H9 (cell line): ENCODE measurements at regions not wholly inside any gene's neighbourhood (a gene's known extent, or its start where the extent isn't known, plus 50 kb on each side); places are given as distances from the start of the nearest gene placed in this dataset.

Experiments
- DNase-seq: peaks from one replicate; pipeline ENCODE4 v3.0.0-alpha.2; 2017
- H2AFZ ChIP-seq: one replicate; pipeline ENCODE4 v1.6.1; 2013; ENCODE audit warnings: mild to moderate bottlenecking, low read length, control low read depth, moderate library complexity
- H2AK5ac ChIP-seq: 2 replicates; pipeline ENCODE4 v1.6.1; 2013; ENCODE audit warnings: low read length, control low read depth, mixed read lengths; ENCODE audit not compliant: insufficient read length
- H2BK120ac ChIP-seq: one replicate; pipeline ENCODE4 v1.6.1; 2013; ENCODE audit warnings: low read depth, mild to moderate bottlenecking, low read length, control low read depth, inconsistent platforms; ENCODE audit not compliant: poor library complexity, severe bottlenecking
- H2BK12ac ChIP-seq: 2 replicates; pipeline ENCODE4 v1.6.1; 2013; ENCODE audit warnings: low read length, control low read depth, mixed read lengths, low read depth; ENCODE audit not compliant: insufficient read length
- H2BK15ac ChIP-seq: 2 replicates; pipeline ENCODE4 v1.6.1; 2013; ENCODE audit warnings: low read depth, low read length, control low read depth
- H2BK20ac ChIP-seq: one replicate; pipeline ENCODE4 v1.6.1; 2013; ENCODE audit warnings: low read depth, mild to moderate bottlenecking, low read length, control low read depth, inconsistent platforms; ENCODE audit not compliant: poor library complexity, severe bottlenecking
- H2BK5ac ChIP-seq: 2 replicates; pipeline ENCODE4 v1.6.1; 2013; ENCODE audit warnings: low read length, control low read depth, mixed read lengths; ENCODE audit not compliant: insufficient read length
- H3K14ac ChIP-seq: 2 replicates; pipeline ENCODE4 v1.6.1; 2013; ENCODE audit warnings: low read length, control low read depth; ENCODE audit not compliant: insufficient read depth
- H3K18ac ChIP-seq: 2 replicates; pipeline ENCODE4 v1.6.1; 2013; ENCODE audit warnings: low read depth, mild to moderate bottlenecking, mixed read lengths, low read length, control low read depth; ENCODE audit not compliant: insufficient read length
- H3K23ac ChIP-seq: 2 replicates; pipeline ENCODE4 v1.6.1; 2013; ENCODE audit warnings: low read length, control low read depth, mixed read lengths, low read depth; ENCODE audit not compliant: insufficient read length
- H3K23me2 ChIP-seq: 2 replicates; pipeline ENCODE4 v1.6.1; 2013; ENCODE audit warnings: low read depth, mild to moderate bottlenecking, mixed read lengths, low read length, control low read depth; ENCODE audit not compliant: insufficient read length, poor library complexity, severe bottlenecking
- H3K27ac ChIP-seq: 2 replicates; pipeline ENCODE4 v1.5.1; 2013; ENCODE audit warnings: low read length, control low read depth, mixed read lengths, low read depth; ENCODE audit not compliant: insufficient read length
- H3K27me3 ChIP-seq: 2 replicates; pipeline ENCODE4 v1.6.1; 2013; ENCODE audit warnings: low read length, control low read depth, inconsistent platforms; ENCODE audit not compliant: insufficient read depth
- H3K4ac ChIP-seq: 2 replicates; pipeline ENCODE4 v1.6.1; 2013; ENCODE audit warnings: low read depth, mild to moderate bottlenecking, control low read depth, inconsistent platforms, low read length, moderate library complexity
- H3K4me1 ChIP-seq: 2 replicates; pipeline ENCODE4 v1.6.1; 2013; ENCODE audit warnings: low read length, control low read depth, inconsistent platforms; ENCODE audit not compliant: insufficient read depth
- H3K4me2 ChIP-seq: 2 replicates; pipeline ENCODE4 v1.6.1; 2013; ENCODE audit warnings: low read length, control low read depth, mixed read lengths; ENCODE audit not compliant: insufficient read length, insufficient read depth
- H3K56ac ChIP-seq: 2 replicates; pipeline ENCODE4 v1.6.1; 2013; ENCODE audit warnings: low read depth, mild to moderate bottlenecking, mixed read lengths, low read length, control low read depth; ENCODE audit not compliant: insufficient read length
- H3K79me1 ChIP-seq: 2 replicates; pipeline ENCODE4 v1.6.1; 2013; ENCODE audit warnings: low read depth, mild to moderate bottlenecking, moderate library complexity, low read length, control low read depth, inconsistent platforms; ENCODE audit not compliant: insufficient read depth, poor library complexity, severe bottlenecking
- H3K79me2 ChIP-seq: 2 replicates; pipeline ENCODE4 v1.6.1; 2013; ENCODE audit warnings: low read length, control low read depth, inconsistent platforms; ENCODE audit not compliant: insufficient read depth
- H3K9ac ChIP-seq: 2 replicates; pipeline ENCODE4 v1.6.1; 2013; ENCODE audit warnings: low read length, control low read depth, mixed read lengths; ENCODE audit not compliant: insufficient read length; ENCODE audit errors: extremely low read depth
- H3K9me3 ChIP-seq: one replicate; pipeline ENCODE4 v1.6.1; 2013; ENCODE audit warnings: low read depth, low read length, inconsistent platforms; ENCODE audit not compliant: control insufficient read depth
- H3T11ph ChIP-seq: one replicate; pipeline ENCODE4 v1.6.1; 2013; ENCODE audit warnings: mild to moderate bottlenecking, low read length, control low read depth, inconsistent platforms
- H4K20me1 ChIP-seq: one replicate; pipeline ENCODE4 v1.6.1; 2013; ENCODE audit not compliant: control insufficient read depth, insufficient read length, insufficient read depth
- H4K5ac ChIP-seq: 2 replicates; pipeline ENCODE4 v1.6.1; 2013; ENCODE audit warnings: low read depth, mild to moderate bottlenecking, mixed read lengths, low read length, control low read depth; ENCODE audit not compliant: insufficient read length
- H4K8ac ChIP-seq: replicated peaks from 2 replicates; pipeline ENCODE4 v1.6.1; 2013; ENCODE audit warnings: low read length, control low read depth, mixed read lengths, low read depth; ENCODE audit not compliant: insufficient read length
- H4K91ac ChIP-seq: 2 replicates; pipeline ENCODE4 v1.6.1; 2013; ENCODE audit warnings: low read depth, mild to moderate bottlenecking, moderate library complexity, mixed read lengths, low read length, control low read depth; ENCODE audit not compliant: insufficient read length
- H3K27ac Mint-ChIP-seq, 3 experiments: 2 replicates in 2 of 3; 3 replicates in 1 of 3; pipeline ENCODE4 v1.8.0; 2020 to 2021; ENCODE audit warnings: mixed read lengths in 3 of 3, mild to moderate bottlenecking in 1 of 3, moderate library complexity in 1 of 3
- H3K27me3 Mint-ChIP-seq: 2 replicates; pipeline ENCODE4 v1.8.0; 2021; ENCODE audit warnings: low read depth, mild to moderate bottlenecking, moderate library complexity, mixed read lengths
- H3K36me3 Mint-ChIP-seq, 3 experiments: 2 replicates in 2 of 3; 3 replicates in 1 of 3; pipeline ENCODE4 v1.8.0; 2020 to 2021; ENCODE audit warnings: low read depth in 3 of 3, mixed read lengths in 3 of 3; ENCODE audit not compliant: insufficient read depth in 1 of 3
- H3K4me1 Mint-ChIP-seq, 2 experiments: 2 replicates each; pipeline ENCODE4 v1.8.0; 2020; ENCODE audit warnings: mixed read lengths in 2 of 2
- H3K4me3 Mint-ChIP-seq, 2 experiments: 2 replicates in 1 of 2; 3 replicates in 1 of 2; pipeline ENCODE4 v1.8.0; 2020 to 2021; ENCODE audit warnings: mild to moderate bottlenecking in 2 of 2, mixed read lengths in 2 of 2, moderate library complexity in 1 of 2
- H3K9me3 Mint-ChIP-seq, 2 experiments: 2 replicates in 1 of 2; 3 replicates in 1 of 2; pipeline ENCODE4 v1.8.0; 2020; ENCODE audit warnings: mild to moderate bottlenecking in 2 of 2, mixed read lengths in 2 of 2, moderate library complexity in 1 of 2
- WGBS: extraction: QIAGEN DNeasy Blood & Tissue Kit; methylation state at CpG from one replicate; pipeline ENCODE4 v1.1.7; 2013; ENCODE audit warnings: missing lambda C conversion rate, low lambda C conversion rate, mixed read lengths; ENCODE audit not compliant: insufficient read length; ENCODE audit errors: extremely low coverage; 5-methylcytosine and 5-hydroxymethylcytosine counted together
- TF ChIP-seq, protein P1 (sequence below): fragments of 200-600 bp; sonication (generic); conservative IDR thresholded peaks from 3 replicates; pipeline ENCODE4 v1.8.0; 2021; ENCODE audit warnings: antibody characterized with exemption, mild to moderate bottlenecking

DNA sequence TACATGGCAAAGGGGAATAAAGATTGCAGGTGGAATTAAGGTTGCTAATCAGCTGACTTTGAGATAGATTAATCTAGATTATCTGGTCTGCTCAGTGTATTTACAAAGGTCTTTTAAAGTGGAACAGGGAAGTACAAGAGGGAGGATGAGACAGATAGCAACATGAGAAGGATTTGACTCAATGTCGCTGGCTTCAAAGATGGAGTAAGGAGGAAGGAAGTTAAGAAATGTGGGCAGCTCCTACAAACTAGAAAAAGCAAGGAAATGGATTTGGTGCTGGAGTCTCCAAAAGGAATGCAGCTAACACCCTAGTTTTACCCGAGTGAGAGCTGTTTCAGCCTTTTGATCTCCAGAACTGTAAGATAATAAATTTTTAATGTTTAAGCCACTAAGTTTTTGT lies 180.7 kb upstream of the TTC14 start:
- H3K9me3 Mint-ChIP-seq = peaks cover 0 to 3% of the 10 kb centered on the region in 2 experiments; a peak in 1 of 5 replicates
- Histone ChIP-seq H4K20me1 (no peaks in the 10 kb centered on the region), H4K91ac (no peak overlapping the region), H3K27me3 (no peaks in the 10 kb centered on the region), H3K18ac (no peak overlapping the region), H3K56ac (no peak overlapping the region), H2BK5ac (no peak overlapping the region), H4K5ac (no peak overlapping the region), H2BK120ac (no peak overlapping the region), H2BK15ac (no peak overlapping the region), H3K9ac (no peak overlapping the region), H3K4ac (no peak overlapping the region), H3T11ph (no peak overlapping the region), H3K23ac (no peak overlapping the region), H4K8ac (no peak overlapping the region), H3K79me1 (no peaks in the 10 kb centered on the region), H3K4me1 (no peaks in the 10 kb centered on the region), H3K79me2 (no peaks in the 10 kb centered on the region), H2AFZ (no peak overlapping the region), H3K9me3 (no peaks in the 10 kb centered on the region), H2BK12ac (no peak overlapping the region), H3K27ac (no peak overlapping the region), H2AK5ac (no peak overlapping the region), H2BK20ac (no peak overlapping the region), H3K23me2 (no peaks in the 10 kb centered on the region), H3K4me2 (no peak overlapping the region), H3K14ac (no peak overlapping the region)
- DNase-seq = no peak
- H3K4me3 Mint-ChIP-seq = no peak overlapping the region
- H3K27ac Mint-ChIP-seq = no peak overlapping the region
- TF ChIP-seq, protein P1, sequence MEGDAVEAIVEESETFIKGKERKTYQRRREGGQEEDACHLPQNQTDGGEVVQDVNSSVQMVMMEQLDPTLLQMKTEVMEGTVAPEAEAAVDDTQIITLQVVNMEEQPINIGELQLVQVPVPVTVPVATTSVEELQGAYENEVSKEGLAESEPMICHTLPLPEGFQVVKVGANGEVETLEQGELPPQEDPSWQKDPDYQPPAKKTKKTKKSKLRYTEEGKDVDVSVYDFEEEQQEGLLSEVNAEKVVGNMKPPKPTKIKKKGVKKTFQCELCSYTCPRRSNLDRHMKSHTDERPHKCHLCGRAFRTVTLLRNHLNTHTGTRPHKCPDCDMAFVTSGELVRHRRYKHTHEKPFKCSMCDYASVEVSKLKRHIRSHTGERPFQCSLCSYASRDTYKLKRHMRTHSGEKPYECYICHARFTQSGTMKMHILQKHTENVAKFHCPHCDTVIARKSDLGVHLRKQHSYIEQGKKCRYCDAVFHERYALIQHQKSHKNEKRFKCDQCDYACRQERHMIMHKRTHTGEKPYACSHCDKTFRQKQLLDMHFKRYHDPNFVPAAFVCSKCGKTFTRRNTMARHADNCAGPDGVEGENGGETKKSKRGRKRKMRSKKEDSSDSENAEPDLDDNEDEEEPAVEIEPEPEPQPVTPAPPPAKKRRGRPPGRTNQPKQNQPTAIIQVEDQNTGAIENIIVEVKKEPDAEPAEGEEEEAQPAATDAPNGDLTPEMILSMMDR = no peak
- H3K27me3 Mint-ChIP-seq = no peaks in the 10 kb centered on the region
- WGBS = no CpG with 5 or more reads among the region's 2 CpGs
- no peaks in the 10 kb centered on the region for H3K4me1 Mint-ChIP-seq
- H3K36me3 Mint-ChIP-seq = no peaks in the 10 kb centered on the region
